Naive thymus-derived CD4-positive, alpha-beta T cell (primary cell): ENCODE measurements at regions not wholly inside any gene's neighbourhood (a gene's known extent, or its start where the extent isn't known, plus 50 kb on each side); places are given as distances from the start of the nearest gene placed in this dataset.

ENCODE experiments used
- ATAC-seq: fragments of 150-1000 bp; cut with Tn5 transposase; 2 replicates; pipeline ENCODE4 v1.10.0; 2021; ENCODE audit warnings: mild to moderate bottlenecking, moderate library complexity
- CTCF ChIA-PET: fragments of 350-600 bp; sonication (Branson Sonifier 250); formaldehyde crosslinking; loops from one replicate; lab custom pipeline; 2021; ENCODE audit warnings: antibody characterized with exemption; lab: Charles Lee
- POLR2A ChIA-PET: fragments of 350-600 bp; sonication (Branson Sonifier 250); formaldehyde crosslinking; loops from one replicate; lab custom pipeline; 2021; ENCODE audit warnings: antibody characterized with exemption, inconsistent platforms; lab: Charles Lee
- DNase-seq, 9 donors: peaks; one replicate each; pipeline versions ENCODE4 v3.0.0 to v3.0.0-alpha.2; 2020 to 2022; ENCODE audit warnings: mixed read lengths in 1 of 9
- H3K27ac ChIP-seq: one replicate; pipeline ENCODE4 v1.7.0; 2013; ENCODE audit warnings: mild to moderate bottlenecking, low read depth, low read length, moderate library complexity
- H3K27me3 ChIP-seq, 2 donors: one replicate each; pipeline ENCODE4 v1.7.0; 2013; ENCODE audit warnings: low read length in 2 of 2, mild to moderate bottlenecking in 2 of 2, moderate library complexity in 2 of 2; ENCODE audit not compliant: control insufficient read depth in 2 of 2, insufficient read depth in 2 of 2
- H3K36me3 ChIP-seq, 3 experiments: 1 replicate in 2 of 3; 2 replicates in 1 of 3; pipeline ENCODE4 v1.7.0; 2013; ENCODE audit warnings: low read length in 3 of 3, mild to moderate bottlenecking in 3 of 3, moderate library complexity in 1 of 3; ENCODE audit not compliant: insufficient read depth in 3 of 3, control insufficient read depth in 2 of 3
- H3K4me1 ChIP-seq, 2 donors: one replicate each; pipeline ENCODE4 v1.7.0; 2013; ENCODE audit warnings: low read length in 2 of 2, mild to moderate bottlenecking in 2 of 2, moderate library complexity in 1 of 2; ENCODE audit not compliant: control insufficient read depth in 2 of 2, insufficient read depth in 2 of 2
- H3K4me3 ChIP-seq: 2 replicates; pipeline ENCODE4 v1.7.0; 2013; ENCODE audit warnings: mild to moderate bottlenecking, low read length
- H3K9me3 ChIP-seq, 3 experiments: 1 replicate in 2 of 3; 2 replicates in 1 of 3; pipeline ENCODE4 v1.7.0; 2013; ENCODE audit warnings: low read length in 3 of 3; ENCODE audit not compliant: control insufficient read depth in 2 of 3
- H3K27ac Mint-ChIP-seq, 9 donors: one replicate each; pipeline ENCODE4 v1.8.0; 2020 to 2022; ENCODE audit warnings: mixed read lengths in 9 of 9, mild to moderate bottlenecking in 8 of 9, moderate library complexity in 5 of 9, inconsistent platforms in 2 of 9
- H3K27me3 Mint-ChIP-seq, 5 donors: one replicate each; pipeline ENCODE4 v1.8.0; 2021 to 2022; ENCODE audit warnings: mixed read lengths in 5 of 5, mild to moderate bottlenecking in 1 of 5
- H3K36me3 Mint-ChIP-seq, 5 donors: one replicate each; pipeline ENCODE4 v1.8.0; 2020 to 2022; ENCODE audit warnings: mixed read lengths in 5 of 5, mild to moderate bottlenecking in 3 of 5, inconsistent platforms in 1 of 5
- H3K4me1 Mint-ChIP-seq, 7 donors: one replicate each; pipeline ENCODE4 v1.8.0; 2020 to 2022; ENCODE audit warnings: mixed read lengths in 7 of 7, mild to moderate bottlenecking in 3 of 7, inconsistent platforms in 1 of 7
- H3K4me3 Mint-ChIP-seq, 10 donors: one replicate each; pipeline ENCODE4 v1.8.0; 2020 to 2022; ENCODE audit warnings: mild to moderate bottlenecking in 10 of 10, mixed read lengths in 10 of 10, moderate library complexity in 6 of 10, inconsistent platforms in 2 of 10
- H3K9me3 Mint-ChIP-seq, 11 donors: one replicate each; pipeline ENCODE4 v1.8.0; 2020 to 2022; ENCODE audit warnings: mixed read lengths in 11 of 11, mild to moderate bottlenecking in 4 of 11, inconsistent platforms in 1 of 11, moderate library complexity in 1 of 11
- intact Hi-C, 2 donors: fragments of 100-400 bp; cut with micrococcal nuclease; formaldehyde crosslinking; loops; one replicate each; pipeline ENCODE4 v1.15.1; 2023

- H3K27me3 Mint-ChIP-seq, result peaks cover 4 to 15% (median 10%) of the 10 kb centered on the region in 5 donors
- H3K27ac Mint-ChIP-seq, result no peak overlapping the region
- Histone ChIP-seq H3K4me3 (no peak overlapping the region), H3K36me3 (no peaks in the 10 kb centered on the region), H3K4me1 (no peaks in the 10 kb centered on the region), H3K9me3 (no peaks in the 10 kb centered on the region), H3K27ac (no peak overlapping the region), H3K27me3 (peaks cover 0 to 4% of the 10 kb centered on the region in 2 donors)
- H3K4me1 Mint-ChIP-seq, result no peaks in the 10 kb centered on the region
- DNase-seq (no peak), ATAC-seq (no peak)
- H3K36me3 Mint-ChIP-seq, result no peaks in the 10 kb centered on the region
- ChIA-PET POLR2A (no interaction called here), CTCF (no interaction called here)
- intact Hi-C loops, result no loop called here
- no peaks in the 10 kb centered on the region for H3K9me3 Mint-ChIP-seq
- H3K4me3 Mint-ChIP-seq, result no peak overlapping the region
Observed at GRCh38 chr7:116329686-116330503, 119.6 kb downstream of the TES start.

GRCh38 chr7:116331020-116331419 lies 120.7 kb downstream of the TES start:
- POLR2A ChIA-PET, result no interaction called here
- no peak for DNase-seq
- H3K4me1 Mint-ChIP-seq, result no peaks in the 10 kb centered on the region
- H3K27me3 Mint-ChIP-seq, result peaks cover 4 to 20% (median 11%) of the 10 kb centered on the region in 5 donors
- Histone ChIP-seq H3K4me1 (no peaks in the 10 kb centered on the region), H3K27me3 (peaks cover 0 to 4% of the 10 kb centered on the region in 2 donors), H3K9me3 (no peaks in the 10 kb centered on the region), H3K36me3 (no peaks in the 10 kb centered on the region), H3K4me3 (no peak overlapping the region), H3K27ac (no peak overlapping the region)
- no peak overlapping the region for H3K27ac Mint-ChIP-seq
- H3K36me3 Mint-ChIP-seq, result no peaks in the 10 kb centered on the region
- no peak for ATAC-seq
- H3K9me3 Mint-ChIP-seq, result no peaks in the 10 kb centered on the region
- no peak overlapping the region for H3K4me3 Mint-ChIP-seq
- intact Hi-C loops, result no loop called here
- CTCF ChIA-PET, result no interaction called here

- POLR2A ChIA-PET, result no interaction called here
- no peaks in the 10 kb centered on the region for H3K9me3 Mint-ChIP-seq
- Histone ChIP-seq H3K4me3 (no peak overlapping the region), H3K27ac (no peak overlapping the region), H3K27me3 (peaks cover 0 to 4% of the 10 kb centered on the region in 2 donors), H3K4me1 (no peaks in the 10 kb centered on the region), H3K36me3 (no peaks in the 10 kb centered on the region), H3K9me3 (no peaks in the 10 kb centered on the region)
- H3K27me3 Mint-ChIP-seq, result peaks cover 4 to 27% (median 11%) of the 10 kb centered on the region in 5 donors
- intact Hi-C loops, result no loop called here
- H3K27ac Mint-ChIP-seq, result no peak overlapping the region
- CTCF ChIA-PET, result no interaction called here
- no peak overlapping the region for H3K4me3 Mint-ChIP-seq
- DNase-seq (no peak), ATAC-seq (no peak)
- no peaks in the 10 kb centered on the region for H3K4me1 Mint-ChIP-seq
- no peaks in the 10 kb centered on the region for H3K36me3 Mint-ChIP-seq
Observed at GRCh38 chr7:116332766-116333165, 122.4 kb downstream of the TES start.

- no peaks in the 10 kb centered on the region for H3K4me1 ChIP-seq
- no peaks in the 10 kb centered on the region for H3K4me1 Mint-ChIP-seq
- H3K27ac Mint-ChIP-seq, result no peak overlapping the region
- no peak overlapping the region for H3K4me3 ChIP-seq
- H3K36me3 ChIP-seq, result no peaks in the 10 kb centered on the region
- no peak overlapping the region for H3K27ac ChIP-seq
- no peak overlapping the region for H3K4me3 Mint-ChIP-seq
- no peaks in the 10 kb centered on the region for H3K36me3 Mint-ChIP-seq
- H3K27me3 Mint-ChIP-seq, result peaks cover 4 to 27% (median 12%) of the 10 kb centered on the region in 5 donors
- ChIA-PET CTCF (no interaction called here), POLR2A (no interaction called here)
- H3K27me3 ChIP-seq, result no peaks in the 10 kb centered on the region
- DNase-seq, result no peak
- H3K9me3 ChIP-seq, result no peaks in the 10 kb centered on the region
- no peak for ATAC-seq
- intact Hi-C loops, result no loop called here
- H3K9me3 Mint-ChIP-seq, result no peaks in the 10 kb centered on the region
Observed at GRCh38 chr7:116334555-116334954, 124.2 kb downstream of the TES start.

GRCh38 chr7:116337018-116337417 lies 126.7 kb downstream of the TES start:
- no peaks in the 10 kb centered on the region for H3K27me3 ChIP-seq
- Mint-ChIP-seq H3K27me3 (peaks cover 4 to 17% (median 12%) of the 10 kb centered on the region in 5 donors), H3K4me1 (no peaks in the 10 kb centered on the region), H3K27ac (no peak overlapping the region), H3K9me3 (no peaks in the 10 kb centered on the region), H3K36me3 (no peaks in the 10 kb centered on the region), H3K4me3 (no peak overlapping the region)
- H3K4me1 ChIP-seq, result no peaks in the 10 kb centered on the region
- no peak overlapping the region for H3K4me3 ChIP-seq
- ChIA-PET POLR2A (interaction anchor here (0.8 kb wide), 1 partner anchor 79 kb away, joined by 6 read pairs; no protein-coding TSS in a partner anchor), CTCF (no interaction called here)
- intact Hi-C loops, result no loop called here
- no peak overlapping the region for H3K27ac ChIP-seq
- H3K9me3 ChIP-seq, result no peaks in the 10 kb centered on the region
- ATAC-seq, result no peak
- no peak for DNase-seq
- H3K36me3 ChIP-seq, result no peaks in the 10 kb centered on the region

GRCh38 chr7:116337800-116338199 lies 127.5 kb downstream of the TES start:
- CTCF ChIA-PET, result interaction anchor here (0.6 kb wide), 1 partner anchor 160 kb away, joined by 6 read pairs; no protein-coding TSS in a partner anchor
- Mint-ChIP-seq H3K9me3 (no peaks in the 10 kb centered on the region), H3K27ac (no peak overlapping the region)

GRCh38 chr7:116339564-116339963 lies 129.2 kb downstream of the TES start:
- no peak overlapping the region for H3K4me3 Mint-ChIP-seq
- Histone ChIP-seq H3K36me3 (no peaks in the 10 kb centered on the region), H3K27ac (no peak overlapping the region), H3K9me3 (no peaks in the 10 kb centered on the region), H3K4me3 (no peak overlapping the region), H3K4me1 (no peaks in the 10 kb centered on the region), H3K27me3 (no peaks in the 10 kb centered on the region)
- H3K27ac Mint-ChIP-seq, result no peak overlapping the region
- H3K36me3 Mint-ChIP-seq, result no peaks in the 10 kb centered on the region
- H3K27me3 Mint-ChIP-seq, result peaks cover 0 to 14% (median 13%) of the 10 kb centered on the region in 5 donors
- no peaks in the 10 kb centered on the region for H3K9me3 Mint-ChIP-seq
- intact Hi-C loops, result no loop called here
- no peak for DNase-seq
- ChIA-PET CTCF (no interaction called here), POLR2A (no interaction called here)
- H3K4me1 Mint-ChIP-seq, result no peaks in the 10 kb centered on the region
- no peak for ATAC-seq

More at GRCh38 chr7:116337800-116338199, 127.5 kb downstream of the TES start:
- Histone ChIP-seq H3K4me3 (no peak overlapping the region), H3K4me1 (no peaks in the 10 kb centered on the region), H3K9me3 (no peaks in the 10 kb centered on the region), H3K27ac (no peak overlapping the region), H3K27me3 (no peaks in the 10 kb centered on the region), H3K36me3 (no peaks in the 10 kb centered on the region)
- ATAC-seq (no peak), DNase-seq (no peak)
- POLR2A ChIA-PET, result no interaction called here
- H3K36me3 Mint-ChIP-seq, result no peaks in the 10 kb centered on the region
- intact Hi-C loops, result no loop called here
- H3K4me3 Mint-ChIP-seq, result no peak overlapping the region
- no peaks in the 10 kb centered on the region for H3K4me1 Mint-ChIP-seq
- H3K27me3 Mint-ChIP-seq, result peaks cover 4 to 14% (median 11%) of the 10 kb centered on the region in 5 donors
